ENCODE measurements at regions not wholly inside any gene's neighbourhood (a gene's known extent, or its start where the extent isn't known, plus 50 kb on each side); places are given as distances from the start of the nearest gene placed in this dataset.

- TF ChIP-seq SUZ12 (IDR thresholded peaks at IDR 0.05; ENCODE audit: low read length), result no peak
- no peak for TF ChIP-seq CTCF (IDR thresholded peaks at IDR 0.05; ENCODE audit: control extremely low read depth in 1 of 3, insufficient read depth in 1 of 3, low read depth in 1 of 3, low read length in 3 of 3)
Observed at GRCh38 chr13:104376588-104376987, 1310.4 kb upstream of the SLC10A2 start.
